WTC11 (cell line): ENCODE measurements at regions not wholly inside any gene's neighbourhood (a gene's known extent, or its start where the extent isn't known, plus 50 kb on each side); places are given as distances from the start of the nearest gene placed in this dataset.

ENCODE experiments used
- ATAC-seq: fragments of 200-7000 bp; cut with Tn5 transposase; 2 replicates; pipeline ENCODE4 v1.10.0; 2021; ENCODE audit warnings: mild to moderate bottlenecking, moderate library complexity
- CTCF ChIA-PET: fragments of 300-600 bp; sonication (Branson Sonifier 250); formaldehyde crosslinking; loops from one replicate; lab custom pipeline; 2021; ENCODE audit warnings: antibody characterized with exemption; lab: Charles Lee
- POLR2A ChIA-PET: fragments of 350-600 bp; sonication (Branson Sonifier 250); formaldehyde crosslinking; loops from one replicate; lab custom pipeline; 2021; ENCODE audit warnings: antibody characterized with exemption; lab: Charles Lee
- DNase-seq: peaks from one replicate; pipeline ENCODE4 v3.0.0; 2021; ENCODE audit warnings: low spot score
- H3K27ac Mint-ChIP-seq: 2 replicates; pipeline ENCODE4 v1.8.0; 2021; ENCODE audit warnings: mixed read lengths
- H3K27me3 Mint-ChIP-seq: 2 replicates; pipeline ENCODE4 v1.8.0; 2021; ENCODE audit warnings: low read depth, mild to moderate bottlenecking, moderate library complexity, mixed read lengths
- H3K36me3 Mint-ChIP-seq: 2 replicates; pipeline ENCODE4 v1.8.0; 2021; ENCODE audit warnings: mixed read lengths
- H3K4me1 Mint-ChIP-seq: 2 replicates; pipeline ENCODE4 v1.8.0; 2022; ENCODE audit warnings: mixed read lengths
- H3K4me3 Mint-ChIP-seq: 2 replicates; pipeline ENCODE4 v1.8.0; 2021; ENCODE audit warnings: mild to moderate bottlenecking, moderate library complexity, mixed read lengths
- H3K9me3 Mint-ChIP-seq: 2 replicates; pipeline ENCODE4 v1.8.0; 2021; ENCODE audit warnings: mixed read lengths
- EMX1 ChIP-seq: fragments of 250-450 bp; sonication (Bioruptor Pico); IDR thresholded peaks from 2 replicates; pipeline ENCODE4 v1.8.0; 2021; ENCODE audit warnings: mild to moderate bottlenecking
- GABPB1 ChIP-seq: sonication (generic); formaldehyde crosslinking; IDR thresholded peaks from 2 replicates; pipeline ENCODE4 v1.8.1; 2023; ENCODE audit warnings: mild to moderate bottlenecking, missing genetic modification reagents
- GTF2I ChIP-seq: fragments of 250-450 bp; sonication (Bioruptor Pico); conservative IDR thresholded peaks from 2 replicates; pipeline ENCODE4 v1.4.0; 2021; ENCODE audit warnings: mild to moderate bottlenecking
- HMGA2 ChIP-seq: fragments of 250-450 bp; sonication (Bioruptor Pico); IDR thresholded peaks from 2 replicates; pipeline ENCODE4 v1.4.0; 2021; ENCODE audit warnings: mild to moderate bottlenecking, moderate library complexity
- IRF2 ChIP-seq: sonication (generic); formaldehyde crosslinking; IDR thresholded peaks from 2 replicates; pipeline ENCODE4 v1.8.0; 2022; ENCODE audit warnings: low read depth, missing genetic modification reagents, borderline replicate concordance
- JUN ChIP-seq: sonication (generic); formaldehyde crosslinking; IDR thresholded peaks from 2 replicates; pipeline ENCODE4 v1.8.0; 2023; ENCODE audit warnings: mild to moderate bottlenecking, missing genetic modification reagents
- KAT7 ChIP-seq: sonication (generic); formaldehyde crosslinking; IDR thresholded peaks from 2 replicates; pipeline ENCODE4 v1.8.1; 2023; ENCODE audit warnings: missing genetic modification reagents, mild to moderate bottlenecking, borderline replicate concordance
- NFE2L1 ChIP-seq: sonication (generic); formaldehyde crosslinking; IDR thresholded peaks from 2 replicates; pipeline ENCODE4 v1.8.1; 2023; ENCODE audit warnings: missing genetic modification reagents
- NR3C1 ChIP-seq: sonication (generic); formaldehyde crosslinking; conservative IDR thresholded peaks from 2 replicates; pipeline ENCODE4 v1.8.1; 2023; ENCODE audit warnings: low read depth, mild to moderate bottlenecking, missing genetic modification reagents
- OVOL2 ChIP-seq: fragments of 250-450 bp; sonication (Bioruptor Pico); IDR thresholded peaks from 2 replicates; pipeline ENCODE4 v1.9.0; 2021; ENCODE audit warnings: mild to moderate bottlenecking, borderline replicate concordance
- SMAD3 ChIP-seq: sonication (generic); formaldehyde crosslinking; IDR thresholded peaks from 2 replicates; pipeline ENCODE4 v1.8.0; 2022; ENCODE audit warnings: missing genetic modification reagents, mild to moderate bottlenecking, borderline replicate concordance
- ZNF232 ChIP-seq: sonication (generic); formaldehyde crosslinking; IDR thresholded peaks from 2 replicates; pipeline ENCODE4 v1.8.0; 2022; ENCODE audit warnings: mild to moderate bottlenecking, missing genetic modification reagents
- ZNF263 ChIP-seq: sonication (generic); formaldehyde crosslinking; IDR thresholded peaks from 2 replicates; pipeline ENCODE4 v1.8.1; 2022; ENCODE audit warnings: low read depth, mild to moderate bottlenecking, moderate library complexity, missing genetic modification reagents
- ZNF317 ChIP-seq: sonication (generic); formaldehyde crosslinking; IDR thresholded peaks from 2 replicates; pipeline ENCODE4 v1.8.1; 2023; ENCODE audit warnings: low read depth, mild to moderate bottlenecking, moderate library complexity, missing genetic modification reagents, borderline replicate concordance
- ZNF396 ChIP-seq: fragments of 250-450 bp; sonication (Bioruptor Pico); IDR thresholded peaks from 2 replicates; pipeline ENCODE4 v1.8.0; 2021; ENCODE audit warnings: mild to moderate bottlenecking, moderate library complexity, borderline replicate concordance
- ZNF671 ChIP-seq: fragments of 250-450 bp; sonication (Bioruptor Pico); IDR thresholded peaks from 2 replicates; pipeline ENCODE4 v1.8.0; 2021; ENCODE audit warnings: mild to moderate bottlenecking
- TF ChIP-seq, protein P1 (sequence below): sonication (generic); formaldehyde crosslinking; IDR thresholded peaks from 2 replicates; pipeline ENCODE4 v1.8.1; 2023; ENCODE audit warnings: mild to moderate bottlenecking, missing genetic modification reagents, moderate library complexity
- TF ChIP-seq, protein P2 (sequence below): fragments of 250-450 bp; sonication (Bioruptor Pico); IDR thresholded peaks from 2 replicates; pipeline ENCODE4 v1.9.0; 2021; ENCODE audit warnings: mild to moderate bottlenecking, borderline replicate concordance
- TF ChIP-seq, protein P3 (sequence below): sonication (generic); formaldehyde crosslinking; IDR thresholded peaks from 2 replicates; pipeline ENCODE4 v1.8.0; 2023; ENCODE audit warnings: mild to moderate bottlenecking, missing genetic modification reagents
- TF ChIP-seq, protein P4 (sequence below): sonication (generic); formaldehyde crosslinking; IDR thresholded peaks from 2 replicates; pipeline ENCODE4 v1.8.1; 2023; ENCODE audit warnings: mild to moderate bottlenecking, moderate library complexity, missing genetic modification reagents
- TF ChIP-seq, protein P5 (sequence below): fragments of 250-450 bp; sonication (Bioruptor Pico); IDR thresholded peaks from 2 replicates; pipeline ENCODE4 v1.9.0; 2021; ENCODE audit warnings: mild to moderate bottlenecking
- TF ChIP-seq, protein P6 (sequence below): sonication (generic); formaldehyde crosslinking; IDR thresholded peaks from 2 replicates; pipeline ENCODE4 v1.8.0; 2022; ENCODE audit warnings: mild to moderate bottlenecking, missing genetic modification reagents
- TF ChIP-seq, protein P7 (sequence below): sonication (generic); formaldehyde crosslinking; IDR thresholded peaks from 2 replicates; pipeline ENCODE4 v1.8.1; 2022; ENCODE audit warnings: low read depth, mild to moderate bottlenecking, moderate library complexity, missing genetic modification reagents, borderline replicate concordance

DNA sequence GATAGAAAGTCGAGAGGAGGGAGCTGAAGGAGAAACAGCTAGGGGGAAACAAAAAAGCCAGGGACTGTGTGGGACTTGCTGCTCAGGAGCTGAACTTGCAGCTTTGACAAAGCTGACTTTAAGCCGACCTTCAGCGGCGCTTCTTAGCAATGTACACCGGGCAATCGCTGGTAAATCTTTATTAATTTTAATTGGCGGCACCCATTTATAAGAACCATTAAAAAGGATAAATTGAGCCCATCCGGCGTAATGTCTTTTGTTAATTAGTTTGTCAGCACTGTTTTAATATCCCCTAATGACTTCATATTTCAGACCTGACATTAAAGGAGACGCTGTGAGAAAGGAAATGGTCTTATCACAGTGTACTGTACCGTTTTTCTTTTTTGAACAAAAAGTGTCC, 86.2 kb upstream of the VASH1 start (continued):
- TF ChIP-seq, protein P1, sequence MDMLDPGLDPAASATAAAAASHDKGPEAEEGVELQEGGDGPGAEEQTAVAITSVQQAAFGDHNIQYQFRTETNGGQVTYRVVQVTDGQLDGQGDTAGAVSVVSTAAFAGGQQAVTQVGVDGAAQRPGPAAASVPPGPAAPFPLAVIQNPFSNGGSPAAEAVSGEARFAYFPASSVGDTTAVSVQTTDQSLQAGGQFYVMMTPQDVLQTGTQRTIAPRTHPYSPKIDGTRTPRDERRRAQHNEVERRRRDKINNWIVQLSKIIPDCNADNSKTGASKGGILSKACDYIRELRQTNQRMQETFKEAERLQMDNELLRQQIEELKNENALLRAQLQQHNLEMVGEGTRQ (CRISPR knock-in tag): no peak
- TF ChIP-seq ZNF232 (CRISPR knock-in tag) (no peak), OVOL2 (no peak), GTF2I (CRISPR knock-in tag) (no peak)
- TF ChIP-seq, protein P2, sequence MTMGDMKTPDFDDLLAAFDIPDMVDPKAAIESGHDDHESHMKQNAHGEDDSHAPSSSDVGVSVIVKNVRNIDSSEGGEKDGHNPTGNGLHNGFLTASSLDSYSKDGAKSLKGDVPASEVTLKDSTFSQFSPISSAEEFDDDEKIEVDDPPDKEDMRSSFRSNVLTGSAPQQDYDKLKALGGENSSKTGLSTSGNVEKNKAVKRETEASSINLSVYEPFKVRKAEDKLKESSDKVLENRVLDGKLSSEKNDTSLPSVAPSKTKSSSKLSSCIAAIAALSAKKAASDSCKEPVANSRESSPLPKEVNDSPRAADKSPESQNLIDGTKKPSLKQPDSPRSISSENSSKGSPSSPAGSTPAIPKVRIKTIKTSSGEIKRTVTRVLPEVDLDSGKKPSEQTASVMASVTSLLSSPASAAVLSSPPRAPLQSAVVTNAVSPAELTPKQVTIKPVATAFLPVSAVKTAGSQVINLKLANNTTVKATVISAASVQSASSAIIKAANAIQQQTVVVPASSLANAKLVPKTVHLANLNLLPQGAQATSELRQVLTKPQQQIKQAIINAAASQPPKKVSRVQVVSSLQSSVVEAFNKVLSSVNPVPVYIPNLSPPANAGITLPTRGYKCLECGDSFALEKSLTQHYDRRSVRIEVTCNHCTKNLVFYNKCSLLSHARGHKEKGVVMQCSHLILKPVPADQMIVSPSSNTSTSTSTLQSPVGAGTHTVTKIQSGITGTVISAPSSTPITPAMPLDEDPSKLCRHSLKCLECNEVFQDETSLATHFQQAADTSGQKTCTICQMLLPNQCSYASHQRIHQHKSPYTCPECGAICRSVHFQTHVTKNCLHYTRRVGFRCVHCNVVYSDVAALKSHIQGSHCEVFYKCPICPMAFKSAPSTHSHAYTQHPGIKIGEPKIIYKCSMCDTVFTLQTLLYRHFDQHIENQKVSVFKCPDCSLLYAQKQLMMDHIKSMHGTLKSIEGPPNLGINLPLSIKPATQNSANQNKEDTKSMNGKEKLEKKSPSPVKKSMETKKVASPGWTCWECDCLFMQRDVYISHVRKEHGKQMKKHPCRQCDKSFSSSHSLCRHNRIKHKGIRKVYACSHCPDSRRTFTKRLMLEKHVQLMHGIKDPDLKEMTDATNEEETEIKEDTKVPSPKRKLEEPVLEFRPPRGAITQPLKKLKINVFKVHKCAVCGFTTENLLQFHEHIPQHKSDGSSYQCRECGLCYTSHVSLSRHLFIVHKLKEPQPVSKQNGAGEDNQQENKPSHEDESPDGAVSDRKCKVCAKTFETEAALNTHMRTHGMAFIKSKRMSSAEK: no peak
- TF ChIP-seq, protein P3, sequence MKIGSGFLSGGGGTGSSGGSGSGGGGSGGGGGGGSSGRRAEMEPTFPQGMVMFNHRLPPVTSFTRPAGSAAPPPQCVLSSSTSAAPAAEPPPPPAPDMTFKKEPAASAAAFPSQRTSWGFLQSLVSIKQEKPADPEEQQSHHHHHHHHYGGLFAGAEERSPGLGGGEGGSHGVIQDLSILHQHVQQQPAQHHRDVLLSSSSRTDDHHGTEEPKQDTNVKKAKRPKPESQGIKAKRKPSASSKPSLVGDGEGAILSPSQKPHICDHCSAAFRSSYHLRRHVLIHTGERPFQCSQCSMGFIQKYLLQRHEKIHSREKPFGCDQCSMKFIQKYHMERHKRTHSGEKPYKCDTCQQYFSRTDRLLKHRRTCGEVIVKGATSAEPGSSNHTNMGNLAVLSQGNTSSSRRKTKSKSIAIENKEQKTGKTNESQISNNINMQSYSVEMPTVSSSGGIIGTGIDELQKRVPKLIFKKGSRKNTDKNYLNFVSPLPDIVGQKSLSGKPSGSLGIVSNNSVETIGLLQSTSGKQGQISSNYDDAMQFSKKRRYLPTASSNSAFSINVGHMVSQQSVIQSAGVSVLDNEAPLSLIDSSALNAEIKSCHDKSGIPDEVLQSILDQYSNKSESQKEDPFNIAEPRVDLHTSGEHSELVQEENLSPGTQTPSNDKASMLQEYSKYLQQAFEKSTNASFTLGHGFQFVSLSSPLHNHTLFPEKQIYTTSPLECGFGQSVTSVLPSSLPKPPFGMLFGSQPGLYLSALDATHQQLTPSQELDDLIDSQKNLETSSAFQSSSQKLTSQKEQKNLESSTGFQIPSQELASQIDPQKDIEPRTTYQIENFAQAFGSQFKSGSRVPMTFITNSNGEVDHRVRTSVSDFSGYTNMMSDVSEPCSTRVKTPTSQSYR (CRISPR knock-in tag): no peak

DNA sequence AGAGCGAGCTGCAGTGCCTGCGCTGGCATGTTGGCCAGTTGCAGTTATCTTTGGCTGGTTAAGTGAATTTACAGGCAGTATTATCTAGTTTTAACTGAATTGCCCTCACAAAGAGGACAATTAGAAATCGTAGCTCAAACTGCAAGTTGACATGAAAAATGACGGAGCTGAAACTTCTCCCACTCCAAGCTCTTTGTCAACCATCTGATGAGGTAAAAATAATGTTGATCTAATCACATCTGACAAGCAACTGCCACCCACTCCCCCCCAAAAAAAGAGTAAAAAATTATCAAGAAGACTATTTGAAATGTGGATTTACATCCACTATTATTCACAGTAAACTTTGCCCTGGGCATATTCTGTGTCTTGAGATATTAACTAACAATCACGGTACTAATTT, 84.7 kb upstream of the VASH1 start:
- Mint-ChIP-seq H3K36me3 (peaks cover 10% of the 10 kb centered on the region), H3K9me3 (peaks cover 16% of the 10 kb centered on the region), H3K27ac (no peak overlapping the region), H3K27me3 (no peaks in the 10 kb centered on the region), H3K4me1 (peaks cover 3% of the 10 kb centered on the region)
- POLR2A ChIA-PET: no interaction called here
- DNase-seq: no peak
- ATAC-seq: no peak
- CTCF ChIA-PET: no interaction called here
- TF ChIP-seq NFE2L1 (no peak), ZNF396 (CRISPR knock-in tag) (no peak), IRF2 (CRISPR knock-in tag) (no peak), SMAD3 (no peak), ZNF317 (CRISPR knock-in tag) (no peak), NR3C1 (CRISPR knock-in tag) (no peak), HMGA2 (CRISPR knock-in tag) (no peak)
- TF ChIP-seq, protein P4, sequence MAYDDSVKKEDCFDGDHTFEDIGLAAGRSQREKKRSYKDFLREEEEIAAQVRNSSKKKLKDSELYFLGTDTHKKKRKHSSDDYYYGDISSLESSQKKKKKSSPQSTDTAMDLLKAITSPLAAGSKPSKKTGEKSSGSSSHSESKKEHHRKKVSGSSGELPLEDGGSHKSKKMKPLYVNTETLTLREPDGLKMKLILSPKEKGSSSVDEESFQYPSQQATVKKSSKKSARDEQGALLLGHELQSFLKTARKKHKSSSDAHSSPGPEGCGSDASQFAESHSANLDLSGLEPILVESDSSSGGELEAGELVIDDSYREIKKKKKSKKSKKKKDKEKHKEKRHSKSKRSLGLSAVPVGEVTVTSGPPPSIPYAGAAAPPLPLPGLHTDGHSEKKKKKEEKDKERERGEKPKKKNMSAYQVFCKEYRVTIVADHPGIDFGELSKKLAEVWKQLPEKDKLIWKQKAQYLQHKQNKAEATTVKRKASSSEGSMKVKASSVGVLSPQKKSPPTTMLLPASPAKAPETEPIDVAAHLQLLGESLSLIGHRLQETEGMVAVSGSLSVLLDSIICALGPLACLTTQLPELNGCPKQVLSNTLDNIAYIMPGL (CRISPR knock-in tag): no peak
- TF ChIP-seq, all 79 proteins: peak for 0
- no peak overlapping the region for H3K4me3 Mint-ChIP-seq

DNA sequence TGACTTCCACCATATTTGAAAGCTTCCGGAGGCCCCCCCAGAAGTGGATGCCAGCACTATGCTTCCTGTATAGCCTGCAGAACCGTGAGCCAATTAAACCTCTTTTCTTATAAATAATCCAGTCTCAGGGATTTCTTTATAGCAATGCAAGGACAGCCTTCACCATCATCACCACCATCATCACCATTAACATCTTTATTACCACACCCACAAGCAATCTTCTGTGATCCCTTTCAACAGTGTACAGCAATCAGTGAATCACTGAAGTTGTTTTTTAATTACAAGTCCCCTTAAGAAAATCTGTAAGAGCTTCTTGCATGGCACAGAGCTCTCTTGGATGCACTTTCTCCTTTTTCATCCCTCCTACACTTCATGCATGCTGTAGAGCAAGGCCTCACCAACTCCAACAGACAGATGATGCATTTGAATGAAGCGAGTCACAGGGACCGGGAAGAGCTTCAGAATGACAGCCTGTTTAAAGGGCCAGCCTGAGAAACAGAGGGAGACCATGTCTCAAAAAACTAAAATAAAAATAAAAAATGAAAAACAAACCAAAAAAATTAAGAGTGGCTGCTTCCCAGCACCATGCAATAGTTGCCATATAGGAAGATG, 83.6 kb upstream of the VASH1 start:
- no peak overlapping the region for H3K27ac Mint-ChIP-seq
- POLR2A ChIA-PET: no interaction called here
- H3K4me3 Mint-ChIP-seq: no peak overlapping the region
- H3K36me3 Mint-ChIP-seq: peaks cover 18% of the 10 kb centered on the region
- peaks cover 27% of the 10 kb centered on the region for H3K9me3 Mint-ChIP-seq
- DNase-seq (no peak), ATAC-seq (no peak)
- H3K4me1 Mint-ChIP-seq: peaks cover 3% of the 10 kb centered on the region
- CTCF ChIA-PET: no interaction called here
- H3K27me3 Mint-ChIP-seq: 0 out of 2 replicates have a peak, but pooled peaks cover 1% of the 10 kb centered on the region
- TF ChIP-seq ZNF263 (no peak), KAT7 (CRISPR knock-in tag) (no peak), OVOL2 (no peak), JUN (CRISPR knock-in tag) (no peak), GABPB1 (CRISPR knock-in tag) (no peak), EMX1 (CRISPR knock-in tag) (no peak), ZNF671 (no peak)
- TF ChIP-seq, protein P5, sequence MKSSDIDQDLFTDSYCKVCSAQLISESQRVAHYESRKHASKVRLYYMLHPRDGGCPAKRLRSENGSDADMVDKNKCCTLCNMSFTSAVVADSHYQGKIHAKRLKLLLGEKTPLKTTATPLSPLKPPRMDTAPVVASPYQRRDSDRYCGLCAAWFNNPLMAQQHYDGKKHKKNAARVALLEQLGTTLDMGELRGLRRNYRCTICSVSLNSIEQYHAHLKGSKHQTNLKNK: no peak
- TF ChIP-seq, protein P6, sequence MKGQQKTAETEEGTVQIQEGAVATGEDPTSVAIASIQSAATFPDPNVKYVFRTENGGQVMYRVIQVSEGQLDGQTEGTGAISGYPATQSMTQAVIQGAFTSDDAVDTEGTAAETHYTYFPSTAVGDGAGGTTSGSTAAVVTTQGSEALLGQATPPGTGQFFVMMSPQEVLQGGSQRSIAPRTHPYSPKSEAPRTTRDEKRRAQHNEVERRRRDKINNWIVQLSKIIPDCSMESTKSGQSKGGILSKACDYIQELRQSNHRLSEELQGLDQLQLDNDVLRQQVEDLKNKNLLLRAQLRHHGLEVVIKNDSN (CRISPR knock-in tag): no peak
- TF ChIP-seq, protein P7, sequence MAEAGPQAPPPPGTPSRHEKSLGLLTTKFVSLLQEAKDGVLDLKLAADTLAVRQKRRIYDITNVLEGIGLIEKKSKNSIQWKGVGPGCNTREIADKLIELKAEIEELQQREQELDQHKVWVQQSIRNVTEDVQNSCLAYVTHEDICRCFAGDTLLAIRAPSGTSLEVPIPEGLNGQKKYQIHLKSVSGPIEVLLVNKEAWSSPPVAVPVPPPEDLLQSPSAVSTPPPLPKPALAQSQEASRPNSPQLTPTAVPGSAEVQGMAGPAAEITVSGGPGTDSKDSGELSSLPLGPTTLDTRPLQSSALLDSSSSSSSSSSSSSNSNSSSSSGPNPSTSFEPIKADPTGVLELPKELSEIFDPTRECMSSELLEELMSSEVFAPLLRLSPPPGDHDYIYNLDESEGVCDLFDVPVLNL (CRISPR knock-in tag): no peak
